Nephron (organoid): ENCODE measurements at regions not wholly inside any gene's neighbourhood (a gene's known extent, or its start where the extent isn't known, plus 50 kb on each side); places are given as distances from the start of the nearest gene placed in this dataset.

Source experiments
- H3K27ac Mint-ChIP-seq, 3 experiments: 2 replicates each; pipeline ENCODE4 v1.8.0; 2020; ENCODE audit warnings: mixed read lengths in 3 of 3, mild to moderate bottlenecking in 2 of 3, moderate library complexity in 1 of 3
- H3K27me3 Mint-ChIP-seq: 2 replicates; pipeline ENCODE4 v1.8.0; 2021; ENCODE audit warnings: low read depth, mild to moderate bottlenecking, moderate library complexity, mixed read lengths
- H3K36me3 Mint-ChIP-seq: 2 replicates; pipeline ENCODE4 v1.8.0; 2020; ENCODE audit warnings: low read depth, mixed read lengths
- H3K4me1 Mint-ChIP-seq: 2 replicates; pipeline ENCODE4 v1.8.0; 2020; ENCODE audit warnings: mixed read lengths
- H3K4me3 Mint-ChIP-seq, 3 experiments: 2 replicates each; pipeline ENCODE4 v1.8.0; 2020; ENCODE audit warnings: mild to moderate bottlenecking in 3 of 3, mixed read lengths in 3 of 3, moderate library complexity in 2 of 3
- H3K9me3 Mint-ChIP-seq: 2 replicates; pipeline ENCODE4 v1.8.0; 2020; ENCODE audit warnings: mixed read lengths
- TF ChIP-seq, protein P1 (sequence below), 3 experiments: fragments of 200-600 bp; sonication (generic); IDR thresholded peaks; one replicate each; pipeline ENCODE4 v1.5.0; 2021; ENCODE audit warnings: antibody characterized with exemption in 3 of 3; ENCODE audit not compliant: unreplicated experiment in 3 of 3

DNA sequence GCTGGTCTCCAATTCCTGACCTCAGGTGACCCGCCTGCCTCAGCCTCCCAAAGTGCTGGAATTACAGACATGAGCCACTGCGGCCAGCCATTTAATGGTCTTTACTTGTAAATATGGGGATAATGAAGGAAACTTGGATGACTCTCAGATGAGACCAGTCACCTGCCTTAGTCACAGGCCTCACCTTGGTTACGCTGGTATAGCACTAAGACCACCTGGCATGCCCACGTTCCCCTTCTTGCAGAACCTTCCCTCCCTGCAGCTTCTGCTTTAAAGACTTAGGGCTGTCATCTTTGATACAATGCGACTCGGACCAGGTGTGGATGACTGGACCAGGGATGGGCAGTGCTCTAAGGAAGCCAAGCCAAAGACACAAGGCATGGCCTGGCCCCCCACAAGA is 629.9 kb downstream of the CCDC171 start:
- Mint-ChIP-seq H3K36me3 (no peaks in the 10 kb centered on the region), H3K9me3 (peaks cover 4% of the 10 kb centered on the region), H3K27me3 (no peaks in the 10 kb centered on the region), H3K4me1 (peaks cover 15% of the 10 kb centered on the region), H3K4me3 (no peak overlapping the region), H3K27ac (peak overlapping the region in 1 of 3 experiments; percentile 5)
- TF ChIP-seq, protein P1, sequence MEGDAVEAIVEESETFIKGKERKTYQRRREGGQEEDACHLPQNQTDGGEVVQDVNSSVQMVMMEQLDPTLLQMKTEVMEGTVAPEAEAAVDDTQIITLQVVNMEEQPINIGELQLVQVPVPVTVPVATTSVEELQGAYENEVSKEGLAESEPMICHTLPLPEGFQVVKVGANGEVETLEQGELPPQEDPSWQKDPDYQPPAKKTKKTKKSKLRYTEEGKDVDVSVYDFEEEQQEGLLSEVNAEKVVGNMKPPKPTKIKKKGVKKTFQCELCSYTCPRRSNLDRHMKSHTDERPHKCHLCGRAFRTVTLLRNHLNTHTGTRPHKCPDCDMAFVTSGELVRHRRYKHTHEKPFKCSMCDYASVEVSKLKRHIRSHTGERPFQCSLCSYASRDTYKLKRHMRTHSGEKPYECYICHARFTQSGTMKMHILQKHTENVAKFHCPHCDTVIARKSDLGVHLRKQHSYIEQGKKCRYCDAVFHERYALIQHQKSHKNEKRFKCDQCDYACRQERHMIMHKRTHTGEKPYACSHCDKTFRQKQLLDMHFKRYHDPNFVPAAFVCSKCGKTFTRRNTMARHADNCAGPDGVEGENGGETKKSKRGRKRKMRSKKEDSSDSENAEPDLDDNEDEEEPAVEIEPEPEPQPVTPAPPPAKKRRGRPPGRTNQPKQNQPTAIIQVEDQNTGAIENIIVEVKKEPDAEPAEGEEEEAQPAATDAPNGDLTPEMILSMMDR (IDR thresholded peaks at IDR 0.05; ENCODE audit: unreplicated experiment in 3 of 3) = no peak

DNA sequence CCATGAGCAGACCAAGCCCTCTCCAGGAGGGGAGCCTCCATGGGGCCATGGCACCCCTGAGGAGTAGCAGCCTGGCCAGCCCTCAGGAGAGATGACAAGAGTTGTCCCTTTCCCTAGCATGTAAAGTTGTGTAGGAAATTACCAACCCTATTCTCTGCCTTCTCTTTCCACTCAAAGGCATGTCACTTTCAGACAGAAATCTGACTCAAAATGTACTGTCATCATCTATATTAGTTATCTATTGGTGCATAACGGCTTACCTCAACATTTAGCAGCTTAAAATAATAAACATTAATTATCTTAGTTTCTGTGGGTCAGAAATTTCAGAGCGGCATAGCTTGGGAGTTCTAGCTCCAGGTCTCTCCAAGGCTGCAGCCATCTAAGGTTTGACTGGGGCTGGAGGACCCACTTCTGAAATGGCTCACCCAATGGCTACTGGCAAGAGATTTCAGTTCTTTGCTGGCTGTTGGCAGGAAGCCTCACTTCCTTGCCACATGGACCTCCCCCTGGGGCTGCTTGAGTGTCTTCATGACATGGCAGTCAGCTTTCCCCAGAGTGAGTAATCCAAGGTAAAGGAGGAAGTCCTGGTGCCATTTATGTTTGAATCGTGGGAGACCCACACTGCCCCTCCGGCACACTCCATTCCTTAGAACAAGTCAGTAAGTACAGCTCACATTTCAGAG is 632.3 kb downstream of the CCDC171 start:
- Mint-ChIP-seq H3K36me3 (peaks cover 11% of the 10 kb centered on the region), H3K27me3 (no peaks in the 10 kb centered on the region), H3K4me1 (peaks cover 15% of the 10 kb centered on the region), H3K27ac (no peak overlapping the region), H3K9me3 (peaks cover 20% of the 10 kb centered on the region), H3K4me3 (no peak overlapping the region)
- TF ChIP-seq, protein P1 (IDR thresholded peaks at IDR 0.05; ENCODE audit: unreplicated experiment in 3 of 3) = no peak

DNA sequence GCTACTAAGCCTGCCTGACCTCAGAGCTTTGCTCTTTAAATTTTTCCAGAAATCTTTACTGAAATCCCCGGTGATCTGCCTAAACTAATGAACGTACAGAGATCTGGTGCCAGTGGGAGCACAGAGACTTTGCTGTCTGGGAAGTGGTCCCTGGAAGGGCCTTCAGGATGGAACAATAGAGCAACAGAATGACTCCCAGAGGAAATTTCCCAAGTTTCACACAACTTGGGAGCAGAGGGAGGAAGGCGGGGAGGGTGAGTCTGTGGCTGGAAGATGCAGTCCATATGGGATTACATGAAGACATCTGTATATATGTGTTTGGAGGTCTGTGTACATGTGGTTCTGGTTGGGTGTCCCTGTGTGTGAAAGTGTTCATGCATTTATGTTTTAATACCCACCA is 638.3 kb downstream of the CCDC171 start:
- Mint-ChIP-seq H3K4me3 (no peak overlapping the region), H3K27me3 (peaks cover 3% of the 10 kb centered on the region), H3K9me3 (peaks cover 22% of the 10 kb centered on the region), H3K27ac (peak overlapping the region; percentile 80 to 94 (median 92)), H3K4me1 (peaks cover 45% of the 10 kb centered on the region), H3K36me3 (peaks cover 11% of the 10 kb centered on the region)
- TF ChIP-seq, protein P1 (IDR thresholded peaks at IDR 0.05; ENCODE audit: unreplicated experiment in 3 of 3) = no peak

DNA sequence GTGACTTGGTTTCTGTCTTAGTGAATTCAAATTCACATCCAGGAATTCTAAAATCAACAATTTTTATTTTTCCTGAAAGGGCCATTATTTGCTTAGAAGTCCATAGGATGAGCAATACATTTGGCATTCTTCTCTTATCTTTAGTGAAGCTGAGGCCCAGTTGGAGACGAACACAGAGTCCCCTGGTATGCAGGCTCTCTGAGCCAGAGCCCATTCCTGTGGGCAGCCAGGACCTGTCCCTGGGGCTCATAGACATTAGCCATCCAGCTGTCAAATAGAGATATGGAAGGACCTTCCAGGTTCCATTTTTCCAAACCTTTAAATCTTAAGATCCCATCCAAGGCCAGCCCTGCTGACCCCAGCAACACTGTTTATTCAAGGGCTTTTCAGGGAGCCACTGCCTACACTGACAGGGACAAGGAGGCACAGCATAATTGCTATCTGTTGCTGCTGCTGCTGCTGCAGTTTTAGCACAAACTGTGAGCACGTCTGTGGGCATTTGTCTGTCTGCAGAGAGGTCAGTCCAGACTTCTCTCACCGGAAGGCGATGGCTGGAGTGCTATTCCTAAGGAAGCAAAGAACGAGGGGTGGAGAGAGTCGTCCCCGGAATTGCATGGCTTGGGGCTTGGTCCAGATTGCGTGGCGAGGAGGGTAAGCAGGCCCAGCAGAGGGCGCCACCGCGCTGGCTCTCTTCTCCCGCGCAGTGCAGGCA is 639.0 kb downstream of the CCDC171 start:
- H3K9me3 Mint-ChIP-seq = peaks cover 20% of the 10 kb centered on the region
- H3K4me1 Mint-ChIP-seq = peaks cover 46% of the 10 kb centered on the region
- peaks cover 11% of the 10 kb centered on the region for H3K36me3 Mint-ChIP-seq
- H3K27ac Mint-ChIP-seq = peak overlapping the region; percentile 80 to 94 (median 92)
- peak overlapping the region in 1 of 3 experiments; percentile 34 for H3K4me3 Mint-ChIP-seq
- TF ChIP-seq, protein P1 (IDR thresholded peaks at IDR 0.05; ENCODE audit: unreplicated experiment in 3 of 3) = peak; percentile 73 to 80 (median 79)
- peaks cover 3% of the 10 kb centered on the region for H3K27me3 Mint-ChIP-seq

DNA sequence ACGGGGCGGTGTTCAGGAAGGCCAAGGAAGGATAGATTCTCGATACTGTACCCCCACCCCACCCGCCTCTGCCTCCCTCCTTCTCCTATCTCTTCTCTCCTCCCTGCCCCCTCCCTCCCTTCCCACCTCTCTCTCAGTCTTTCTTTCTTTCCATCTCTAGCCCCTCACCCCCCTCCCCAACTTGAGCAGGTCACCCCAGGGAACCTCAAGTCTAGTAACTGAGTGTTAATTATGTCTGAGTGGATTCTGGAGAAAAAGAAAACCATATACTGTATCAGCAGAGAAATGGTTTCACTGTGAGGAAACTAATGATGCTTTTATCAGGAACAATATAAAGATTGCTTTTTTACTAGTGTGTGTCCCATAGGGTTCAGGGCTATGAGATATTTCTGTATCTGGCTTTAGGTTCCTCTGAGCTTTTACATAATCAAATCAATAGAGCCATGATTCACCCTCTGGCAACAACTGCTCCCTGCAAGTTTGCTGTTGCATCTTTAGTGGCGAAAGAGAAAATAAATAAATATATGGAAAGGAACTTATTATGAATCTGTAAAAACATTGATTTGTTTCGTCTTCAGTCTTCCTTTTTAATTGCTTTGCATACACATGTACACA is 639.7 kb downstream of the CCDC171 start:
- TF ChIP-seq, protein P1 (IDR thresholded peaks at IDR 0.05; ENCODE audit: unreplicated experiment in 3 of 3) = no peak
- H3K4me1 Mint-ChIP-seq = peaks cover 49% of the 10 kb centered on the region
- H3K27me3 Mint-ChIP-seq = peaks cover 3% of the 10 kb centered on the region
- H3K4me3 Mint-ChIP-seq = peak overlapping the region in 1 of 3 experiments; percentile 34
- H3K9me3 Mint-ChIP-seq = peaks cover 20% of the 10 kb centered on the region
- H3K36me3 Mint-ChIP-seq = peaks cover 11% of the 10 kb centered on the region
- peak overlapping the region; percentile 80 to 94 (median 92) for H3K27ac Mint-ChIP-seq
